ENCODE measurements at regions not wholly inside any gene's neighbourhood (a gene's known extent, or its start where the extent isn't known, plus 50 kb on each side); places are given as distances from the start of the nearest gene placed in this dataset.

DNA sequence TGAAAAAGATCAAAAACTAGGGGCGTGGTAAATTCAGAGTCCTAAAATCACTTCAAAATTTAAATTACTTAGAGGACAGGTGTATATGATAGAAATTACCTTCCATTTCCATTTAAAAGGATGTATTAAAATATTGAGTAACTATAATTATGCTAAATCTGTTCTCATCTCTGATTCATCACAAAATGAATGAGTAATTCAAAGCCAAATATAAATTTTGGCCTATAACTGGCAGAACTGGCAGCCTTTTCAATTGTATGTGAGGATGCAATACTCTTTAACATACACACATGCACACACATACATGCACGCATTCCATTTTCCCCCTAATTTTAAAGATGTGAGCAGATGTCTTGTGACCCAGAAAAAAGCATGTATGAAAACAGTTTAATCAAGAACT, 194.6 kb downstream of the EPM2A start:
- TF ChIP-seq POLR2A (IDR thresholded peaks at IDR 0.05), result no peak
- TF ChIP-seq CTCF (IDR thresholded peaks at IDR 0.05), result no peak
- no peak for TF ChIP-seq POLR2AphosphoS5 (IDR thresholded peaks at IDR 0.05)
- no peak for TF ChIP-seq EP300 (IDR thresholded peaks at IDR 0.05)
